Esophagus squamous epithelium (tissue), 5 donors: ENCODE measurements at regions not wholly inside any gene's neighbourhood (a gene's known extent, or its start where the extent isn't known, plus 50 kb on each side); places are given as distances from the start of the nearest gene placed in this dataset.

ENCODE experiments used
- DNase-seq: peaks from one replicate; lab custom pipeline; 2025; lab: John Stamatoyannopoulos, UW
- H3K27ac ChIP-seq, 4 donors: fragments of 200-600 bp; sonication (generic); one replicate each; pipeline ENCODE4 v1.5.1; 2016 to 2019; ENCODE audit warnings: mild to moderate bottlenecking in 1 of 4
- H3K27me3 ChIP-seq, 4 donors: fragments of 200-600 bp; sonication (generic); 1 replicate in 3 of 4; 2 replicates in 1 of 4; pipeline versions ENCODE4 v1.5.1 to v1.6.0; 2017 to 2021; ENCODE audit warnings: antibody characterized with exemption in 1 of 4
- H3K36me3 ChIP-seq, 3 donors: fragments of 200-600 bp; sonication (generic); one replicate each; pipeline ENCODE4 v1.5.1; 2016 to 2019
- H3K4me1 ChIP-seq, 3 donors: fragments of 200-600 bp; sonication (generic); one replicate each; pipeline ENCODE4 v1.5.1; 2017 to 2019
- H3K4me3 ChIP-seq, 4 donors: fragments of 200-600 bp; sonication (generic); 1 replicate in 3 of 4; 2 replicates in 1 of 4; pipeline ENCODE4 v1.5.1; 2016 to 2019; ENCODE audit warnings: mild to moderate bottlenecking in 2 of 4, moderate library complexity in 1 of 4
- H3K9me3 ChIP-seq, 3 donors: fragments of 200-600 bp; sonication (generic); one replicate each; pipeline ENCODE4 v1.5.1; 2016 to 2019
- POLR2A ChIP-seq, 4 donors: fragments of 450-650 bp; IDR thresholded peaks; one replicate each; pipeline ENCODE4 v1.6.1; 2017; ENCODE audit warnings: antibody characterized with exemption in 4 of 4, mild to moderate bottlenecking in 4 of 4, moderate library complexity in 3 of 4
- WGBS, 2 donors: methylation state at CpG; one replicate each; pipeline ENCODE4 v1.1.5; 2018; 5-methylcytosine and 5-hydroxymethylcytosine counted together
- intact Hi-C: fragments of 100-400 bp; cut with DNase I; formaldehyde crosslinking; loops from one replicate; pipeline ENCODE4 v1.15.0; 2022
- TF ChIP-seq, protein P1 (sequence below), 6 experiments: fragments of 450-650 bp in 4 of 6; fragments of 200-600 bp in 2 of 6; sonication (generic) in 2 of 6; IDR thresholded peaks; one replicate each; pipeline ENCODE4 v1.5.1; 2016 to 2019; ENCODE audit warnings: antibody characterized with exemption in 6 of 6, mild to moderate bottlenecking in 4 of 6, moderate library complexity in 4 of 6
- donor health status: DM: yes; HTN: yes; CAD: no.

DNA sequence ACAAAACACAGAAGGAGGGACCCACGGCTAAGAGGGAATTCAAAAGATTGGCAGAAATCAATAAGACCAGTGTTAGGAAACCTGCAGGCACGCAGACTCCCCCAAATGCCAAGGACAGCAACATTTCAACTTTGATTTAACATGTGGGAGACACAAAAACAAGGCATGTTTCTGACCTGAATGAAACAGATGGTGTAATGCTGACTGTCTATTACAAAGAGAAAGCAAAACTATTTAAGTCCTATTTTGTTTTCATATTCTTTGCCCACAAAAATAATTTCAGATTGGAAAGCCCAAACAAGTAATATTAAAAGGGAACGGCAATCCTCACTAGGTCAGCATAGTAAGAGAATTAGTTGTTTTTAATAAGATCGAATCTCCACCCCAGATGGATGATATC is 107.9 kb downstream of the S1PR1 start:
- Histone ChIP-seq H3K36me3 (no peaks in the 10 kb centered on the region), H3K27me3 (no peaks in the 10 kb centered on the region), H3K4me3 (no peak overlapping the region), H3K9me3 (no peaks in the 10 kb centered on the region), H3K27ac (no peak overlapping the region), H3K4me1 (no peaks in the 10 kb centered on the region)
- 56 to 60% methylated on average over 4 of the region's 4 CpGs for WGBS, 2 donors
- no peak for DNase-seq
- TF ChIP-seq POLR2A (IDR thresholded peaks at IDR 0.05), result no peak
- TF ChIP-seq, protein P1, sequence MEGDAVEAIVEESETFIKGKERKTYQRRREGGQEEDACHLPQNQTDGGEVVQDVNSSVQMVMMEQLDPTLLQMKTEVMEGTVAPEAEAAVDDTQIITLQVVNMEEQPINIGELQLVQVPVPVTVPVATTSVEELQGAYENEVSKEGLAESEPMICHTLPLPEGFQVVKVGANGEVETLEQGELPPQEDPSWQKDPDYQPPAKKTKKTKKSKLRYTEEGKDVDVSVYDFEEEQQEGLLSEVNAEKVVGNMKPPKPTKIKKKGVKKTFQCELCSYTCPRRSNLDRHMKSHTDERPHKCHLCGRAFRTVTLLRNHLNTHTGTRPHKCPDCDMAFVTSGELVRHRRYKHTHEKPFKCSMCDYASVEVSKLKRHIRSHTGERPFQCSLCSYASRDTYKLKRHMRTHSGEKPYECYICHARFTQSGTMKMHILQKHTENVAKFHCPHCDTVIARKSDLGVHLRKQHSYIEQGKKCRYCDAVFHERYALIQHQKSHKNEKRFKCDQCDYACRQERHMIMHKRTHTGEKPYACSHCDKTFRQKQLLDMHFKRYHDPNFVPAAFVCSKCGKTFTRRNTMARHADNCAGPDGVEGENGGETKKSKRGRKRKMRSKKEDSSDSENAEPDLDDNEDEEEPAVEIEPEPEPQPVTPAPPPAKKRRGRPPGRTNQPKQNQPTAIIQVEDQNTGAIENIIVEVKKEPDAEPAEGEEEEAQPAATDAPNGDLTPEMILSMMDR (IDR thresholded peaks at IDR 0.05), result no peak
- intact Hi-C loops, result no loop called here

DNA sequence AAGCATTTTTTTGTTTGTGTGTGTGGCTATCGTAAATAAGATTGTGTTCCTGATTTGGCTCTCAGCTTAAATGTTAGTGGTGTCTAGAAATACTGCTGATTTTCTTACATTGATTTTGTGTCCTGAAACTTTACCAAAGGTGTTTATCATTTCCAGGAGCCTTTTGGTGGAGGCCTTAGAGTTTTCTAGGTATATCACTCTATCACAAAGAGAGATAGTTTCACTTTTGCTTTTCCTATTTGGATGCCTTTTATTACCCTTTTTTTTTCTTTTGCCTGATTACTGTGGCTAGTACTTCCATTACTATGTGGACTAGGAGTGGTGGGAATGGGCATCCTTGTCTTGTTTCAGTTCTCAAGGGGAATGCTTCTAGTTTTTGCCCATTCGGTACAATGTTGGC is 109.6 kb downstream of the S1PR1 start:
- Histone ChIP-seq H3K4me1 (no peaks in the 10 kb centered on the region), H3K27me3 (no peaks in the 10 kb centered on the region), H3K36me3 (no peaks in the 10 kb centered on the region), H3K9me3 (no peaks in the 10 kb centered on the region), H3K27ac (no peak overlapping the region), H3K4me3 (no peak overlapping the region)
- DNase-seq, result no peak
- WGBS, 2 donors, result 75 to 90% methylated on average over 2 of the region's 2 CpGs
- intact Hi-C loops, result no loop called here
- TF ChIP-seq, protein P1 (IDR thresholded peaks at IDR 0.05), result no peak
- TF ChIP-seq POLR2A (IDR thresholded peaks at IDR 0.05), result no peak

DNA sequence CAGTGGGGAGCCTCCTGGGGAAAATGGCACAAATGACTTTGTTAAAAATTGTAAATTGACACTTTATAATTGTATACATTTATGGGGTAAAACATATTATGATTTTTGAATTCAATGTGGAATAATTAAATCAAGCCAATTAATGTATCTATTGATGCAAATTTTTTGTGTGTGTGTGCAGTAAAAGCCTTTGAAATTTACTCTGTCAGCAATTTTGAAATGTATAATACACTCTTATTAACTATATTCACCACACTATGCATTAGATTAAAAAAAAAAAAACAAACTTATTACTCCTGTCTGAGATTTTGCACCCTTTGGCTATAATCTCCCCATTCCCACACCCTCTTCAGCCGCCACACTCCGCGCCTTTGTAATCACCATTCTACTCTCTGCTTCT is 119.2 kb downstream of the S1PR1 start:
- H3K9me3 ChIP-seq, result no peaks in the 10 kb centered on the region
- TF ChIP-seq, protein P1 (IDR thresholded peaks at IDR 0.05), result no peak
- no peak for TF ChIP-seq POLR2A (IDR thresholded peaks at IDR 0.05)
- H3K4me3 ChIP-seq, result no peak overlapping the region
- intact Hi-C loops, result loop anchor here (10.0 kb wide), 1 partner anchor 51 kb away; no protein-coding TSS in a partner anchor
- 89 to 99% methylated on average over 3 of the region's 3 CpGs for WGBS, 2 donors
- DNase-seq, result no peak
- H3K27me3 ChIP-seq, result no peaks in the 10 kb centered on the region
- H3K36me3 ChIP-seq, result no peaks in the 10 kb centered on the region
- H3K27ac ChIP-seq, result no peak overlapping the region
- H3K4me1 ChIP-seq, result peaks cover 0 to 7% (median 0%) of the 10 kb centered on the region in 3 donors

DNA sequence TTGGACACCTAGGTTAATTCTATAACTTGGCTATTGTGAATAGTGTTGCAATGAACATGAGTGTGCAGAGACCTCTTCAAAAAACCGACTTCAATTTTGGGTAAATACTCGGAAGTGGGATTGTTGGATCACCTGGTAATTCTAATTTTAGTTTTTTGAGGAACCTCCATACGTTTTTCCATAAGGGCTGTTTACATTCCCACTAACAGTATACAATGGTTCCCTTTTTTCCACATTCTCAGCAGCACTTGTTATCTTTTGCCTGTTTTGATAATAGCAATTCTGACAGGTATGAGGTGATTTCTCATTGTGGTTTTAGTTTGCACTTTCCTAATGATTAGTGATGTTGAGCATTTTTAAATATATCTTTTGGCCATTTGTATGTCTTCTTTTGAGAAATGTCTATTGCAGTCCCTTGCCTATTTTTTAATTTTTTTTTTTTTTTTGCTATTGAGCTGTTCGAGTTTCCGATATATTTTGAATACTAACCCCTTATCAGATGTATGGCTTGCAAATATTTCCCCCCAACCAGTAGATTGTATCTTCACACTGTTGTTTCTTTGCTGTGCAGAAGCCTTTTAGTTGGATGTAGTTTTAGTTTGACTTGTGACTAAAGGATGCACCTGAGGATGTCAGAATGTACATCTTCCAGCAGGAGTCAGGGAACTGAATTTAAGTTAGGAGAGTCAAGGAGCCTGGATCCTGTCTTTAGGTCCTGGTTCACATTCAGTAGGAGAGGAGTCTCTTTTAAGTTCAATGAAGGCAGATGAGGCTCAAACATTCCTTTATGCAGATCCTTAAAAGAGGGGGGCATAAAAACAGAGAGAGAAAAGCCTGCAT is 120.0 kb downstream of the S1PR1 start:
- H3K4me3 ChIP-seq, result no peak overlapping the region

More for the DNA sequence above, 120.0 kb downstream of the S1PR1 start:
- H3K27me3 ChIP-seq, result no peaks in the 10 kb centered on the region
- no peak overlapping the region for H3K27ac ChIP-seq
- no peaks in the 10 kb centered on the region for H3K36me3 ChIP-seq
- DNase-seq, result no peak
- intact Hi-C loops, result loop anchor here (10.0 kb wide), 1 partner anchor 52 kb away; no protein-coding TSS in a partner anchor
- TF ChIP-seq, protein P1 (IDR thresholded peaks at IDR 0.05), result no peak
- TF ChIP-seq POLR2A (IDR thresholded peaks at IDR 0.05), result no peak
- 41 to 62% methylated on average over 5 of the region's 5 CpGs for WGBS, 2 donors
- H3K4me1 ChIP-seq, result peaks cover 0 to 7% (median 0%) of the 10 kb centered on the region in 3 donors
- no peaks in the 10 kb centered on the region for H3K9me3 ChIP-seq
